ENCODE measurements at regions not wholly inside any gene's neighbourhood (a gene's known extent, or its start where the extent isn't known, plus 50 kb on each side); places are given as distances from the start of the nearest gene placed in this dataset.

DNA sequence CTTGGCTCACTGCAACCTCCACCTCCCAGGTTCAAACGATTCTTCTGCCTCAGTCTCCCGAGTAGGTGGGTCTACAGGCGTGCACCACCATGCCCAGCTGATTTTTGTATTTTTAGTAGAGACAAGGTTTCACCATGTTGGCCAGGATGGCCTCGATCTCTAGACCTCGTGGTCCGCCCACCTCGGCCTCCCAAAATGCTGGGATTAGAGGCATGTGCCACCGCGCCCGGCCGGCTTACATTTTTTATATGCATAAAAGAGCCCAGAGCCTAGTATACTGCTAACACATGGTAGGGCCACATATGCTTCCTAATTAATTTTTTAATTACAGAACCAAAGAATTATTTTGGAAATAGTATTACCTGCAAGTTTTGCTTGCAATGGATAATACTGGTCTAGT, 1325.4 kb downstream of the PLA2G4A start:
- no peak for DNase-seq (ENCODE audit: extremely low read depth, insufficient read length)
- H3K36me3 ChIP-seq (ENCODE audit: control insufficient read depth, insufficient read depth, low read length) = no peaks in the 10 kb centered on the region
- no peaks in the 10 kb centered on the region for H3K27me3 ChIP-seq (replicated peaks; ENCODE audit: control insufficient read depth, insufficient read depth, low read length)
- H3K4me3 ChIP-seq (replicated peaks; ENCODE audit: low read depth, low read length) = no peak overlapping the region
- TF ChIP-seq, protein P1, sequence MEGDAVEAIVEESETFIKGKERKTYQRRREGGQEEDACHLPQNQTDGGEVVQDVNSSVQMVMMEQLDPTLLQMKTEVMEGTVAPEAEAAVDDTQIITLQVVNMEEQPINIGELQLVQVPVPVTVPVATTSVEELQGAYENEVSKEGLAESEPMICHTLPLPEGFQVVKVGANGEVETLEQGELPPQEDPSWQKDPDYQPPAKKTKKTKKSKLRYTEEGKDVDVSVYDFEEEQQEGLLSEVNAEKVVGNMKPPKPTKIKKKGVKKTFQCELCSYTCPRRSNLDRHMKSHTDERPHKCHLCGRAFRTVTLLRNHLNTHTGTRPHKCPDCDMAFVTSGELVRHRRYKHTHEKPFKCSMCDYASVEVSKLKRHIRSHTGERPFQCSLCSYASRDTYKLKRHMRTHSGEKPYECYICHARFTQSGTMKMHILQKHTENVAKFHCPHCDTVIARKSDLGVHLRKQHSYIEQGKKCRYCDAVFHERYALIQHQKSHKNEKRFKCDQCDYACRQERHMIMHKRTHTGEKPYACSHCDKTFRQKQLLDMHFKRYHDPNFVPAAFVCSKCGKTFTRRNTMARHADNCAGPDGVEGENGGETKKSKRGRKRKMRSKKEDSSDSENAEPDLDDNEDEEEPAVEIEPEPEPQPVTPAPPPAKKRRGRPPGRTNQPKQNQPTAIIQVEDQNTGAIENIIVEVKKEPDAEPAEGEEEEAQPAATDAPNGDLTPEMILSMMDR (IDR thresholded peaks at IDR 0.05; ENCODE audit: insufficient read depth, low read length, poor library complexity, severe bottlenecking) = no peak

DNA sequence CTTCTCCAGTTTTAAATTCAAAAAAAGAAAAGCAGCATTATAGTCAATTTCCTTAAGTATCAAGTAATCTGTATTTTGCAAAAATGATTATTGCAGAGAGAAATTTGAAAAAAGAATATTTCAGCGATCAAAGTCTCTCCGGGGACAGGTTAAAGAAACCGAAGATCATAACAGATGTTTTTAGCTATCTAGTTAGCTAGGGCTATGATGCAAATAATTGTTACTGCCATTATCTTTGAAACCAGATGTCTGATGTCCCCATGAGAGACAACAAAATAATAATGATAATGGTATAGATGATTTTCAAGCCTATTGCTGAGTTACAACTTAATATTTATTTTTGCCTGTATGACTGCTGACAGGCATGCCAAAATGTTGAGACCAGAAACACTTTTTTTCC, 1326.0 kb downstream of the PLA2G4A start:
- no peak overlapping the region for H3K4me3 ChIP-seq (replicated peaks; ENCODE audit: low read depth, low read length)
- H3K27me3 ChIP-seq (replicated peaks; ENCODE audit: control insufficient read depth, insufficient read depth, low read length) = no peaks in the 10 kb centered on the region
- TF ChIP-seq, protein P1 (IDR thresholded peaks at IDR 0.05; ENCODE audit: insufficient read depth, low read length, poor library complexity, severe bottlenecking) = no peak
- DNase-seq (ENCODE audit: extremely low read depth, insufficient read length) = no peak
- no peaks in the 10 kb centered on the region for H3K36me3 ChIP-seq (ENCODE audit: control insufficient read depth, insufficient read depth, low read length)

DNA sequence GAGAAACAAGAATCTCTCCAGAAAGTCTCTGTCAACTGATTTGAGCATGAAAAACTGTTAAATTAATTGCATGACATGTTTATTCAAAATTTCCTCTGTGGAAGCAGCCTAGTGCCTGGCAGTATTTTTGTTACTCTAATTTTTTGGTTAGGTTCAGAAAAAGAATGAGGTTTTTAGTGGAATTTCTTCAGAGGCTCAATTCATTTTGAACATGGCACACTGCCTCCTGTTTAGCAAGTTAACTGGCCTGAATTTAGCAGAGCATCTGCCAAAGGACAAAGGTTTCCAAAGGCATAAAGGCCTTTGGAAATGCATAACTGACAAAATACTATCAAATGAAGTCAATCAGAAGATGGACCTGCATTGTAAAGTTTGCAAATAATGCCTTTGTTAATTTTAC, 1326.5 kb downstream of the PLA2G4A start:
- no peak for DNase-seq (ENCODE audit: extremely low read depth, insufficient read length)
- Histone ChIP-seq H3K27me3 (replicated peaks; ENCODE audit: control insufficient read depth, insufficient read depth, low read length) (no peaks in the 10 kb centered on the region), H3K4me3 (replicated peaks; ENCODE audit: low read depth, low read length) (no peak overlapping the region), H3K36me3 (ENCODE audit: control insufficient read depth, insufficient read depth, low read length) (no peaks in the 10 kb centered on the region)
- TF ChIP-seq, protein P1 (IDR thresholded peaks at IDR 0.05; ENCODE audit: insufficient read depth, low read length, poor library complexity, severe bottlenecking) = no peak

DNA sequence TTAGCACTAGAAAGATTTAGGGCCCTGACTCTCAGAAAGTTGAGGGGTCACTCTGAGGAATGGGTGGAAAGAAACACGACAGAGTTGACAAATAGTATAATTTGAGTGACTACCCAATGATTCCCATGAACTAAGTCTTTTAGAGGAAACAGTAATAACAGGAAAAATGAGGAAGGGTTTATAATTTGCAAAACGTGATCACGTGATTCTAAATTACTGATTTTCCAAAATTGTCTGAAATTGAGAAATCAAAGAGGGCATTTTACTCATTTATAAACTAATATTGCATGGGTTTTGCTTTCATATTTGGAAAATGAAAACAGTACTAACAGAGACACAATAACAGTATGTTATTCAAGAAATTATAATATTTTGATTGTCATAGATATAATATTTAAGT, 1335.7 kb downstream of the PLA2G4A start:
- H3K27me3 ChIP-seq (replicated peaks; ENCODE audit: control insufficient read depth, insufficient read depth, low read length) = no peaks in the 10 kb centered on the region
- no peak for DNase-seq (ENCODE audit: extremely low read depth, insufficient read length)
- no peak overlapping the region for H3K4me3 ChIP-seq (replicated peaks; ENCODE audit: low read depth, low read length)
- TF ChIP-seq, protein P1 (IDR thresholded peaks at IDR 0.05; ENCODE audit: insufficient read depth, low read length, poor library complexity, severe bottlenecking) = no peak
- no peaks in the 10 kb centered on the region for H3K36me3 ChIP-seq (ENCODE audit: control insufficient read depth, insufficient read depth, low read length)

DNA sequence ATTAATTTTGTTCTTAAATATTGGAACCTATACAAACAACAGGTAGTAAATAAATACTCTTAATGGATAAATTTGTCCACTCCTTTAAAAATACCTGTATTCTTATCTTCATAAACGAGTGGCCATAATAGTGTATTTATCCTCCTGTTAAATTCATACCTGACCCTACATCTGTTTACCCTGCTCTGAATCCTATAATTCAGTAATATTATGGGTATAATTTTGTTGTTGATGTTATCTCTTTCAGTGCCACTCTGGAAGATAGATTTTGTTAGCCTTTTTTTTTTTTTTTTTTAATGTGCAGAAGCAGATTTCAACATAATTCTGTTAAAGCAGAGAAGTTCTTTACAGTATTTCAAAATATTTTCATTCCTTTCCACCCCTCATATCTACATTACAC, 1337.9 kb downstream of the PLA2G4A start:
- DNase-seq (ENCODE audit: extremely low read depth, insufficient read length) = no peak
- no peaks in the 10 kb centered on the region for H3K27me3 ChIP-seq (replicated peaks; ENCODE audit: control insufficient read depth, insufficient read depth, low read length)
- H3K36me3 ChIP-seq (ENCODE audit: control insufficient read depth, insufficient read depth, low read length) = no peaks in the 10 kb centered on the region
- TF ChIP-seq, protein P1 (IDR thresholded peaks at IDR 0.05; ENCODE audit: insufficient read depth, low read length, poor library complexity, severe bottlenecking) = no peak
- H3K4me3 ChIP-seq (replicated peaks; ENCODE audit: low read depth, low read length) = no peak overlapping the region

DNA sequence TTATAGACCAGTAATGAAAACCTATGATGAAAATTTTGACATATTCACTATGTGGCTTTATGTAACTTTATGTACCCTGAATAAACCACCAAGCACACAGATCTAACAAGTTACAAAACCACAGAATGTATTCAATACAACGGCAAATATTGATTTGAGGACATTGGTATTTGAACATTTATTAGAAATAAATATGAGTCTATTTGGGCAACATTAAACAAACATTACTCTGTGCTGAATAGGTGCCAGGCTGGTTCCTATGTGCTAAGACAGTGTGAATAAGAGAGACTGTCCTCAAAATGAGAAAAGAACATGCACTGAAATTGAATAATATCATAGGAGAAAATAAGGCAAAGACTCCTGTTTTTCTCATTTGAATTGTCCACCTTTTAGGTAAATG, 1341.2 kb downstream of the PLA2G4A start:
- no peaks in the 10 kb centered on the region for H3K27me3 ChIP-seq (replicated peaks; ENCODE audit: control insufficient read depth, insufficient read depth, low read length)
- no peaks in the 10 kb centered on the region for H3K36me3 ChIP-seq (ENCODE audit: control insufficient read depth, insufficient read depth, low read length)
- TF ChIP-seq, protein P1 (IDR thresholded peaks at IDR 0.05; ENCODE audit: insufficient read depth, low read length, poor library complexity, severe bottlenecking) = no peak
- no peak for DNase-seq (ENCODE audit: extremely low read depth, insufficient read length)
- no peak overlapping the region for H3K4me3 ChIP-seq (replicated peaks; ENCODE audit: low read depth, low read length)

Measured in GM06990 (cell line).